Stimulated activated memory B cell treated with anti-CD40 and anti-IgM and Interleukin-4, amounts not matched to agents 10 μg/mL and 1 μg/mL and 100 μg/mL, for 72 hours (primary cell): ENCODE measurements at regions not wholly inside any gene's neighbourhood (a gene's known extent, or its start where the extent isn't known, plus 50 kb on each side); places are given as distances from the start of the nearest gene placed in this dataset.

Experiments used
- ATAC-seq: fragments of 150-1000 bp; cut with Tn5 transposase; 2 replicates; pipeline ENCODE4 v1.10.0; 2021
- H3K27ac Mint-ChIP-seq: one replicate; pipeline ENCODE4 v1.8.0; 2022; ENCODE audit warnings: mild to moderate bottlenecking, mixed read lengths
- H3K27me3 Mint-ChIP-seq: one replicate; pipeline ENCODE4 v1.8.0; 2022; ENCODE audit warnings: mixed read lengths
- H3K36me3 Mint-ChIP-seq: one replicate; pipeline ENCODE4 v1.8.0; 2022; ENCODE audit warnings: mixed read lengths
- H3K4me1 Mint-ChIP-seq: one replicate; pipeline ENCODE4 v1.8.0; 2022; ENCODE audit warnings: mixed read lengths
- H3K4me3 Mint-ChIP-seq: one replicate; pipeline ENCODE4 v1.8.0; 2022; ENCODE audit warnings: mild to moderate bottlenecking, moderate library complexity, mixed read lengths
- H3K9me3 Mint-ChIP-seq: one replicate; pipeline ENCODE4 v1.8.0; 2022; ENCODE audit warnings: mixed read lengths

DNA sequence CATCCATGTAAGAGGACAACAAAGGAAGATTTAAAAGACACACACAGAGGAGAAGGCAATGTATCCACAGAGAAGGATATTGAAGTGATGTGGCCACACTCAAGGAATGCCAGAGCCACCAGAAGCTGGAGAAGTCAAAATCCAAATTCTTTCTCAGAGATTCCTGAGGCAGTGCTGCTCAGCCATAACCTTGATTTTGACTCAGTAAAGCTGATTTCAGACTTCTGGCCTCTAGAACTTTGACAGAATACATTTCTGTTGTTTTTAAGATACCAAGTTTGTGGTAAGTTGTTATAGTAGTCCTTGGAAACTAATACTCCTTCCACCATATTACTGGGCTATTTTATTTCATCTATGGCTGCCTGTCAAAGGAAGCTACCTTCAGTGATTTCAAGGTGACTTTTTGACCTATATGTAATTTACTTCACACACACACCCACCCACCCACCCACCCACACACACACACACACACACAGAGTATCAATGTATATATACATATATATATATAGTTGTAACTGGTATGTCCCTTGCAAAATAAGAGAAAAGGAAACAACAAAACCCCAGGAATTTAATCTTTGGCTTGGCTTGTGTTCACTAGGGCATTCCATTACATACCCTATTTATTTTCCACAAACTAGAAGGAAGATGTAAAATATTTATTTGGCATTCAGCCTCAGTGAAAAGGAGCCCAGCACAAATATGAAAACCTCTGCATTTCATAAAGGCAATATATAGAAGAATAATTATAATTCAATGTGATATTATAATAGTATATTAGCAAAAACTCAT, 142.1 kb upstream of the PTGFR start:
- no peaks in the 10 kb centered on the region for H3K9me3 Mint-ChIP-seq
- no peaks in the 10 kb centered on the region for H3K4me1 Mint-ChIP-seq

DNA sequence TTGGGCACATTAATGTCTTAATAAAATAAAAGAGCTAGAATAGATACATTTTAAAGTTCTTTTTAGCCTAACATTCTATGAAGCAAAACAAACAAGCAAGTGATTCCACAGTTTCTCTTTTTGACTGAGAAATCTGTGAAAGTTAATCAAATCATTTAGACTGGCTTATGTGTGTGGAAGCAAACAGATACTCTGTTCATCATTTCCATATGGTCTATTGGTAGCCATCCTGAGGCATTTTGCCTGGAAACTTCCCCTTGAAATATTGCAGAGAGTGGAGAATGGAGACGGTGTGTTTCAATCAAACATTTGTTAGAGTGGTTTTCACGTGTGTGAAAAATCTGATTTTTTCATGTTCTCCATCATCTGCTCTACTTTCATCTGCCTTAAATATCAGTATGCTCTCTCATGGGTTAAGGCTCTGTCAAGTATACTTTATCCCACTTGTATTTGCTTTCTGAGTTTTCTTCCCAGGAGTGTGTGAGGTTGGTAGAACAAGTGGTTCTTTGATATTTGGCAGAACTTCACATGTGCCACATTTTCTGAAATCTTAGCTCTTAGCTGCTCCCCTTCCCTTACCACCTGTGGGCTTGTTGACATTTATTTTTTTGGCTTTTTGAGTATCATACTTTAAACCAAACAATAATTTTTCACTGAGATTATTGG, 139.1 kb upstream of the PTGFR start:
- H3K27me3 Mint-ChIP-seq = no peaks in the 10 kb centered on the region
- H3K4me3 Mint-ChIP-seq = no peak overlapping the region
- no peak for ATAC-seq
- H3K9me3 Mint-ChIP-seq = peaks cover 5% of the 10 kb centered on the region
- no peaks in the 10 kb centered on the region for H3K36me3 Mint-ChIP-seq
- H3K4me1 Mint-ChIP-seq = no peaks in the 10 kb centered on the region
- H3K27ac Mint-ChIP-seq = no peak overlapping the region

More for the DNA sequence above, 142.1 kb upstream of the PTGFR start:
- Mint-ChIP-seq H3K4me3 (no peak overlapping the region), H3K27me3 (no peaks in the 10 kb centered on the region), H3K36me3 (no peaks in the 10 kb centered on the region), H3K27ac (no peak overlapping the region)
- ATAC-seq = no peak

GRCh38 chr1:78355656-78356055, 135.1 kb upstream of the PTGFR start:
- Mint-ChIP-seq H3K4me1 (no peaks in the 10 kb centered on the region), H3K36me3 (no peaks in the 10 kb centered on the region), H3K27me3 (no peaks in the 10 kb centered on the region), H3K9me3 (peaks cover 5% of the 10 kb centered on the region), H3K27ac (no peak overlapping the region), H3K4me3 (no peak overlapping the region)
- ATAC-seq = no peak

DNA sequence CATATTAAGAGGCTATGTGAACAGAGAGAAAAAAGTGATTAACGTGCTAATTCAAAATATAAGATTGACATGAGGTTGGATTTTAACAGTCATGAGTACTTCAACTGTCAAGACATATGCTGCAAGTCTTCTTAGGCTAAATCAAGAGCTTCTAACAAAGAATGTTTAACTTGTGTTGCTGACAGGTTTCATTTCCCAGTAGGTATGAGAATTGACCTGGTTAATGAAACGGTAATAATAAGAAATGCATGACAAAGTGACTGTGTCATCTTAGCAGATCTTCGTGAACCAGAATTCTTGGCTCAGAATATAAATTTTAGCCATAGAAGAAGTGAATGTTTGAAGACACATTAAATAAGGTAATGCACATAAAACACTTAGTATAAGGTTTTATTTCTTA, 132.6 kb upstream of the PTGFR start:
- Mint-ChIP-seq H3K27ac (no peak overlapping the region), H3K9me3 (peaks cover 5% of the 10 kb centered on the region), H3K4me3 (no peak overlapping the region), H3K27me3 (no peaks in the 10 kb centered on the region), H3K4me1 (no peaks in the 10 kb centered on the region), H3K36me3 (no peaks in the 10 kb centered on the region)
- no peak for ATAC-seq

GRCh38 chr1:78359666-78360065, 131.1 kb upstream of the PTGFR start:
- H3K27ac Mint-ChIP-seq = no peak overlapping the region
- no peak overlapping the region for H3K4me3 Mint-ChIP-seq
- H3K4me1 Mint-ChIP-seq = no peaks in the 10 kb centered on the region
- no peaks in the 10 kb centered on the region for H3K27me3 Mint-ChIP-seq
- peaks cover 5% of the 10 kb centered on the region for H3K9me3 Mint-ChIP-seq
- no peaks in the 10 kb centered on the region for H3K36me3 Mint-ChIP-seq
- no peak for ATAC-seq

DNA sequence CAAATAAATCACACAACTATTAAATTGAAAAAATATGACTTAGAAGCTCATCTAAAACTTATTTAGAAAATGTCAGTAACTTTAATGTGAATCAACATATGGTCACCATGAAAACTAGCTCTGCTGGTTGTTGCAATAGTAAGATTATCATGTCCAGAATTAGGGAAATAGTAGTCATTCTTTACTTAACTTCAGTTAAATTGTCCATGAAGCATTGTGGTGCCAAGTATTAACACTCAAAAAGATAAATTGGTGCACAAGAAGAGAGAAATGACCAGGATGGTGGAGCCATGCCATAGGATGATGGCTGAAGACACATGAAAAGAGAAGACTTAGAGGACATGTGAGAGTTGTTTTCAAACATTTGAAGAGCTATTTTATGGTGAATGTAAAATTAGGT, 130.2 kb upstream of the PTGFR start:
- H3K4me3 Mint-ChIP-seq = no peak overlapping the region
- no peaks in the 10 kb centered on the region for H3K27me3 Mint-ChIP-seq
- no peak for ATAC-seq
- H3K36me3 Mint-ChIP-seq = no peaks in the 10 kb centered on the region
- H3K27ac Mint-ChIP-seq = no peak overlapping the region
- H3K9me3 Mint-ChIP-seq = no peaks in the 10 kb centered on the region
- H3K4me1 Mint-ChIP-seq = no peaks in the 10 kb centered on the region

DNA sequence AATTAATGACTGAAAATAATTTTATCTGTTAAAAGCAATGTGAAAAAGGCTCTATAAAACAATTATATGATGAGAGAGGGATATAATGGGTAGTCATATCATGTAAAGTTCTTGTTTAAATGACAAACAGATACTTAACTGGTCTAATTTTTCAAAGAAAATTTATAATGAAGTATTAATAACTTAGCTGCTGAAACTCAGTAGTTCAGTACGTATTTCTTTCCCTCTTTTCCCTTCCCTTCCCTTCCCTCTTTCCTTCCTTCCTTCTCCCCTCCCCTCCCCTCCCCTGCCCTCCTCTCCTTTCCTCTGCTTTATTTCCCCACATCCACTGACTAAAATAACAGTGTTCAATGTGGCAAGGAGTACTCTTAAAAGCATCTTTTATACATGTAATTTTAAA, 123.1 kb upstream of the PTGFR start:
- ATAC-seq = no peak
- Mint-ChIP-seq H3K27me3 (no peaks in the 10 kb centered on the region), H3K4me3 (no peak overlapping the region), H3K4me1 (no peaks in the 10 kb centered on the region), H3K36me3 (no peaks in the 10 kb centered on the region), H3K9me3 (no peaks in the 10 kb centered on the region), H3K27ac (no peak overlapping the region)

- Mint-ChIP-seq H3K4me1 (no peaks in the 10 kb centered on the region), H3K27ac (no peak overlapping the region), H3K27me3 (no peaks in the 10 kb centered on the region), H3K4me3 (no peak overlapping the region), H3K36me3 (no peaks in the 10 kb centered on the region), H3K9me3 (no peaks in the 10 kb centered on the region)
- ATAC-seq = no peak
Observed at GRCh38 chr1:78369546-78369945, 121.2 kb upstream of the PTGFR start.

GRCh38 chr1:78370356-78370755, 120.4 kb upstream of the PTGFR start:
- no peaks in the 10 kb centered on the region for H3K27me3 Mint-ChIP-seq
- H3K27ac Mint-ChIP-seq = no peak overlapping the region
- no peaks in the 10 kb centered on the region for H3K4me1 Mint-ChIP-seq
- H3K4me3 Mint-ChIP-seq = no peak overlapping the region
- H3K9me3 Mint-ChIP-seq = no peaks in the 10 kb centered on the region
- H3K36me3 Mint-ChIP-seq = no peaks in the 10 kb centered on the region
- ATAC-seq = no peak

GRCh38 chr1:78370779-78371482, 119.8 kb upstream of the PTGFR start:
- ATAC-seq = no peak
- Mint-ChIP-seq H3K4me1 (no peaks in the 10 kb centered on the region), H3K9me3 (no peaks in the 10 kb centered on the region), H3K27me3 (no peaks in the 10 kb centered on the region), H3K27ac (no peak overlapping the region), H3K36me3 (no peaks in the 10 kb centered on the region), H3K4me3 (no peak overlapping the region)

DNA sequence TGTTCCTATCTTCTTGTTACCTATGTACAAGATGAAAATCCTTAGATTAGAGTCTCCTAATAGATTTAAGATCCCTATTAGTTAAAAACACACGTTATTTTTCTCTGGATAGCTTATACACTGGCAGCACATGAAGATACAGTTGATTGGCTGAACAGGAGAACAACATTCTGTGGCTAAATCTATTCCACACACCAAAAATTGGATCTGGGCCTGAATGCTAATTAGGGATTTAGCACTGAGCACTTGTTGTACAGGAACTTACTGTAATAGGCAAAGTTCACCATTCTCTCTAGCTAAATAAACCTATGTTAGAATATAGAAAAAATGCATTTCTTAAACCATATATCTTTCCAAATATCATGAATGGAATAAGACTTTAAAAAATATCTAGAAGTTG, 117.1 kb upstream of the PTGFR start:
- Mint-ChIP-seq H3K27me3 (no peaks in the 10 kb centered on the region), H3K27ac (no peak overlapping the region), H3K36me3 (no peaks in the 10 kb centered on the region), H3K4me3 (no peak overlapping the region), H3K4me1 (no peaks in the 10 kb centered on the region), H3K9me3 (no peaks in the 10 kb centered on the region)
- ATAC-seq = no peak

DNA sequence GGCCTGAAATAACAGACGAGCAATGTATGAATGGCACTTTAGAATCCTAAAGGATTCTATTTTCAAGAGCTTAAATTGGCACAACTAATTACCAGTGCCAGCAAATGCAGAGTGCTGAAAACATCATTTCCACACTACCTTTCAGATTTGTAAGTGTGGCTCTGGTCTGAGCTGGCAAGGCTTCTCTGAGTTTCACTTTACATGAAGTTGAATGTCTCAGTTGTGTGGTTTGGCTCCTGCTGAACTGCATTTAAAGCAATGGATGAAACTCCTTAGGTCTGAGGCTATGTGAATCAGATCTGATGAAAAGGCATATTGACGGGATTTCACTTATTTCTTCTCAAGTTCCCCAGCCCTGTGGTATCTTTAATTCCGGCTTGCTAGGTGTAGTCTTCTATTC, 114.8 kb upstream of the PTGFR start:
- ATAC-seq = no peak
- Mint-ChIP-seq H3K27me3 (no peaks in the 10 kb centered on the region), H3K9me3 (peaks cover 3% of the 10 kb centered on the region), H3K4me1 (no peaks in the 10 kb centered on the region), H3K27ac (no peak overlapping the region), H3K4me3 (no peak overlapping the region), H3K36me3 (no peaks in the 10 kb centered on the region)

- no peak for ATAC-seq
- Mint-ChIP-seq H3K27me3 (no peaks in the 10 kb centered on the region), H3K27ac (no peak overlapping the region), H3K36me3 (no peaks in the 10 kb centered on the region), H3K4me3 (no peak overlapping the region), H3K4me1 (no peaks in the 10 kb centered on the region), H3K9me3 (peaks cover 3% of the 10 kb centered on the region)
Observed at GRCh38 chr1:78377356-78377928, 113.3 kb upstream of the PTGFR start.

DNA sequence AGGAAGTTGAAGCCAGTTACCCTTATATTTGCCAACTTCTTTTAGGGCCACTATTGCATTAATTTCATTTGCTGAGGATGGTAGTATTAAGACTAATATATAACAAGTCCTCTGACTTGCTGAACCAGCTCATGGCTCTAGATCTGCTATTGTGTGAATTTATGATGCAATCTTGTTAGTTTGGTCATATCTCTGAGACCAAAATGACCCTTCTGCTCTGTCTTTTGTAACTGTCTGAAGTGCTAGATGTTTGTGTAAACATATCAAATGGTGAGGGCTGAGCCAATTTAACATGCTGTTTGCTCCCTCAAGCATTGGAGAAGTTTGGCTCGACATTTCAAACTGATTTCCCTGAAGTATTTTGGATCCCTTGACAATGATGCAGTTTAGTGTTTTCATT, 106.9 kb upstream of the PTGFR start:
- no peak overlapping the region for H3K4me3 Mint-ChIP-seq
- H3K4me1 Mint-ChIP-seq = no peaks in the 10 kb centered on the region
- ATAC-seq = no peak
- H3K27me3 Mint-ChIP-seq = no peaks in the 10 kb centered on the region
- H3K36me3 Mint-ChIP-seq = no peaks in the 10 kb centered on the region
- H3K27ac Mint-ChIP-seq = no peak overlapping the region
- H3K9me3 Mint-ChIP-seq = peaks cover 3% of the 10 kb centered on the region

DNA sequence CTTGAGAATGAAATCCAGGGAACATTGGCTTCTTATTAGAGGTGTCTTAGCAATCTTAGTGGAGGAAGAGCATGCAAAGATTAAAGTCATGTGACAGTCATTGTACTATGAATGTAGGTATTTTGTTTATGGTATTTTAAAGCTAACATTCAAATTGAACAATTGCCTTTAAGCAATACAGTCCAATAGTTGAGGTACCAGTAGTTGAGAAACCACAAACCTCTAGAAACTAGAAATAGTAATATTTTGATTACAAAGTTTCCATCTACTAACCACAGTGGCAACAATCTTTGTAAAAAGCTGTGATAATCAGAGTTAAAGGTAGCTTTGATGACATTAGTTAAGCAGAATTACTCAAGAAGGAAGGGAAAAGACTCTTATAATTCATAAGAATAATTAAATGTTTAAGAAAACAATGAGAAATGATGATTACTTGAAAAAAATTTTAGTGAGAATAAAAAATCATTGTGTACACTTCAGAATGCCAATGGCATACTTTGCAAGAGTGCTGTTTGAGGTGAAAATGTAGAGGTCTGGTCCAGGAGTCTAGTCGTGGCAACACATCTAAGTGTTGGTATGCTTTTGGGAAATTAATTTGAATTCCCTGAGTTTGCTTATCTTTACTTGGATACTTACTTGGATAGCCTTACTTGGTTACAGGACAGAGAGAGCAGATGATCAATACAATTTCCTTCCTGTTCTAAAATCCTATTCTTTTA, 104.9 kb upstream of the PTGFR start:
- Mint-ChIP-seq H3K9me3 (no peaks in the 10 kb centered on the region), H3K27me3 (no peaks in the 10 kb centered on the region), H3K27ac (no peak overlapping the region), H3K36me3 (no peaks in the 10 kb centered on the region), H3K4me3 (no peak overlapping the region), H3K4me1 (no peaks in the 10 kb centered on the region)
- ATAC-seq = no peak
